ENCODE measurements at regions not wholly inside any gene's neighbourhood (a gene's known extent, or its start where the extent isn't known, plus 50 kb on each side); places are given as distances from the start of the nearest gene placed in this dataset.

DNA sequence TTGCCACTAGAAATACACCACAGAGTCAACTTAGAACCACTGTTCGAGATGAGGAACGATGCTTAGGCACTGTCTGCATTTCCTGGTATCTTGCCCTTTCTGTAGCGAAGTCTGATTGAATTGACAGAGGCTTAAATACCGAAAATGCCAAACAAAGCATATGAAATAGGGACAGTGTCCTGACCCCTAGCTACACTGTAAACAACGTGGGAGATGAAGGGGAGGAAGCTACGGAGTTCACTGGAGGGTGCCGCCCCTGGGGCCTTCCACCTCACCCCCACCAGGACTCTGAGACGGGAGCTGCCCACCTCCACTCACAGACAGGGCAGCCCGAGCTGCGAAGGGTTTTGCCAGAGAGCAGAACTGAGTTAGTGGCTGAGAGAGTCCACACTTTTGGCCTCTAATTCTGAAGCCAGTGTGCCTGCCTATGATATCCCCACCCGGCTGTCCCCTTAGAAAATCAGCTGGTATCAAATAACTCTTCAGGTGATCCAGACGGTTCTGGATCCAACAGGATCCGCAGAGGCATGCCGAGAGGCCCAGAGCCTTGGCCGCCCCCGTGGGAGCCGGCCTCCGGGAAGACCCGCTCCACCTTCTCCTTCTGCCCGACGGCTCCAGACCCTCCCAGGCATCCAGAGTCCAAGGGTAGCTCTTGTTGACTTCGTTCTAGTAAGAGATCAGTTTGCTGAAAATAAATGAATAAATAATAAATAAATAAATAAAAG, 230.7 kb upstream of the DIO3 start:
- DNase-seq (no peak), ATAC-seq (no peak)

- ATAC-seq (no peak), DNase-seq (no peak)
Measured at GRCh38 chr14:101331141-101331525, 230.2 kb upstream of the DIO3 start.

GRCh38 chr14:101331661-101332169, 229.6 kb upstream of the DIO3 start:
- DNase-seq (no peak), ATAC-seq (no peak)

DNA sequence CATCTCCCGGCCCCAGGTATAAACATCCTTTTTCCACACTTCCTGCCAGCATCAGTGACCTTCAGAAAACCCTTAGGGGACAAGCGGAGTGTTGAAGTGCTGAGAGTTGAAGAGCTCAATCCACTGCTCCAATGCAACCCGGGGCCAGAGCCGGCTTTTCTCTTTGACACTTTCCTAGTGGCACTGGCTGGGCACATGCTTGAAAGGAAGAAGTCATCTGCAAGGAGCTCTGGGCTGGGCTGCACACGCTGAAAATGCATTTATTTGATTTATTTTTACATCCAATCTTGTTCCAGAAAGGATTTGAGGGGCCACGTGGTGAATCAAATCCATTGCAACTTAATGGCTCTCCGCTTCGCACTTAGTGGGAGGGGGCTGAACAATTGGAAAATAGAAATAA, 229.0 kb upstream of the DIO3 start:
- ATAC-seq (no peak), DNase-seq (no peak)

- DNase-seq (no peak), ATAC-seq (no peak)
Measured at GRCh38 chr14:101333335-101334280, 227.7 kb upstream of the DIO3 start.

GRCh38 chr14:101334656-101335055, 226.6 kb upstream of the DIO3 start:
- no peak for ATAC-seq
- DNase-seq = no peak

DNA sequence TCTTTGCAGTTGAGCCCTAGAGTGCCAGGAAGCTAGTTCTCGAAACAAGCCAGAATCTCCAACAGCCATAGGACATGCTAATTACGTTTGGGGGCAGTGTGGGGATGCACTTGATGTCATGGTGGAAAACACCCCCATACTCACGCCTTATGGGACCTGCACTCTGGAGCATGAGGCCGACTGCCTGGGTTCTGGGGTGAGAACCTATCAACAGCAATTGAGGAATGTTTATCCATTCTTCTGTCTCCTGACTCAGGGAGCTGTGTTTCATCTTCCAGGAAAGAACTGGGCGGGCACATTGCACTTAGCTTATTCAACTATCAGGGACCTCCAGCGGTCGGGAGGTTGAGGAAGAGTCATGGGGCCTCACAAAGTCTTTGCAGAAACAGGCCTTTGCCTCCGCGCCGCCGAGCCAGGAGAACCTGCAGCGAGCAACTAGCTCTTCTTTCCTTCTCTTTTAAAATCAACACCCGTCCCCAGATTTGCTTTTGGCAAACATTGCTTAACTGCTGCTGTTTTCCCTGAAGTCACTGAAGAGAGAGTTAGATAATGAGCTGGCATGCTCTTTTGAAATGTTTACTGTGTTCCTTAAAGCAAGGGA, 226.1 kb upstream of the DIO3 start:
- DNase-seq (no peak), ATAC-seq (no peak)

GRCh38 chr14:101336183-101336582, 225.1 kb upstream of the DIO3 start:
- ATAC-seq = no peak
- no peak for DNase-seq

- ATAC-seq = no peak
- no peak for DNase-seq
Measured at GRCh38 chr14:101337053-101337452, 224.2 kb upstream of the DIO3 start.

- ATAC-seq = no peak
- no peak for DNase-seq
Measured at GRCh38 chr14:101340556-101340955, 220.7 kb upstream of the DIO3 start.

DNA sequence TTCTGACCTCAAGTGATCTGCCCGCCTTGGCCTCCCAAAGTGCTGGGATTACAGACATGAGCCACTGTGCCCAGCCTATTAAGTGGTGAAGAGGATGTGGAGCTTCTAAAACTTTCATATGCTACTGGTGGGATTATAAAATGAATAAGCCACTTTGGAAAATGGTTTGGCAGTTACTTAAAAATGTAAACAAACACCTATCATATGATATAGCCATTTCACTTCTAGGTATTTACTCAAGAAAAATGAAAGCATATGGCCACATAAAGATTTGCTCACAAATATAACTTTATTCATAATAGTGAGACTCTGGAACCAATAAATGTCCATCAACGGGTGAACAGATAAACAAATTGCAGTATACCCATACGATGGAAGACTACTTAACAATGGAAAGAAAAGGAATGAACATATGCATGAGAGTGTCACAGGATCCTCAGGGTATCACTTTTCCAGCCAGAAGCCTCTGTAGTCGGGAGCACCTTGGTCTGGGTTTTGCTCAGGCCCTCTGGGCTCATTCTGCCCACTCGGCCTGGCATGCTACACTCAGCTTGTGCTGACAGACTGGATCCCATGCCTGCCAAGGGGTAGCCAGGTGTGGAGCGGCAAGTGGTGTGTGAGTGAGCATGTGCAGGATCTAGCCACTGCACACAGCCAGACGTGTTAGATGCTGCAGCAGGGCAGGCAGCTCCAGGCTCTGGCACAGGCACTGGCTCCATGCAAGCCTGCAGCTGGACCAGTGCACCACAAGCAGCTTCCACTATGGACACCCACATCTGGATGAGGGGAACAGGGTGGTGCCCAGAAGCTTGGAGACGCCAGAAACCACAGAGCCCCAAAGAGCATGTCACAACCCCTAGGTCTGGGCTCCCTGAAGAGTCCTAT, 213.2 kb upstream of the DIO3 start:
- DNase-seq = no peak
- no peak for ATAC-seq

DNA sequence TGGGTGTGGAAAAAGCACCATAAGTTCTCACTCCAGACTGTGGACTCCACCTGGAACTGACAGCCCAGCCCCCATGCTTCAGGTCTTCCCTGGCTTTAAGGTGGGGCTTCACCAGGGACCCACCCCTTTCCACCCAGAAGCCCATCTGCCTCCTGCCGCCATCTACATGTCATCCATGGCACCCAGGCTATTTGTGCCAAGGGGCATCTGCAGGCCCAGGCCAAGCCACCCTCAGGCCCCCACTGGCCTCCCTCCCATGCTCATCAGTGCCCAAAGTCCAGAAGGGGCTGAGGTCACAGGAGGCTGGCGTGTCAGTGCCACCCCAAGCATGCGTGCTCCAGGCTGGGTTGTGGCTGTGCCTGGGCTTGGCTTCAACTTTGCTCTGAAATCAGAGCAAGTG, 212.2 kb upstream of the DIO3 start:
- DNase-seq (no peak), ATAC-seq (no peak)

DNA sequence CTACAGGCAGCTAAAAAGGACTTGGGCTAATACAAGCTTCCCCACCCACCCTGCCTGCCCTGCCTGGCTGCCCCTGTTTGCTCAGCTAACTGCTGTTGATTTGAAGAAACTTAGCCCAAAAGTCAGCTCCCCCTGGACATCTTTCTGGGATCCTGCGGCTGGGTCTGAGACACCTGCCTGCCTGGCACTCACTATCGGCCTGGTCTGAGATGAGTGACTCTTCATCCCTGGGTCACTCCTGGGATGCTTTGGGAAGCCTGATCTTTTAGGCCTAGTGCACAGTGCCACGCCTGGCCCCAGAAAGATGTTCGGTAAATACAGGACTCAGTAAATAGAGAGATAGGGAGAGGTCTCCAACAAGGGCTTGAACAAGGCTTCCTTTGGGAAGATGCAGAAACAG, 211.3 kb upstream of the DIO3 start:
- DNase-seq (no peak), ATAC-seq (no peak)

GRCh38 chr14:101350691-101351090, 210.6 kb upstream of the DIO3 start:
- ATAC-seq (no peak), DNase-seq (no peak)

GRCh38 chr14:101351146-101351545, 210.1 kb upstream of the DIO3 start:
- ATAC-seq (no peak), DNase-seq (no peak)

DNA sequence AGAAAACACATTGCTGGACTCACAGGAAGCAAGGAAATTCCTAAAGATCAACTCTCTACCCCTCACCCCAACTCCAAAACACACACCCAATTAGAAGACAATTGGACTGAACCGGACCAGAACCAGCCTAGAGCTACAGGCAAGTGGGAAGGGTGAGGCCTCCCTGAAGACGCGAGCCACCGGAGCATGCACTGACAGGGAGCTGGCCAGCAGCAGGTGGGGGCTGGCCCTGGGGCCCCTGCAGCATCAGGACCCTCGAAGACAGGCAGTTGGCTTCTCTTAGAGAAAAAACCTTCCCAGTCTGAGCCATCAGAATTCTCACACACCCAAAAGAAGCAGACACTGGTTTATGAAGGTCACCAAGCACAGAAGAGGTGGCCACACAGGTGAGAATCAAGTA, 209.5 kb upstream of the DIO3 start:
- no peak for DNase-seq
- ATAC-seq = no peak

GRCh38 chr14:101352567-101352966, 208.7 kb upstream of the DIO3 start:
- ATAC-seq (no peak), DNase-seq (no peak)

GRCh38 chr14:101353422-101353821, 207.9 kb upstream of the DIO3 start:
- DNase-seq (no peak), ATAC-seq (no peak)

GRCh38 chr14:101354726-101355125, 206.6 kb upstream of the DIO3 start:
- ATAC-seq (no peak), DNase-seq (no peak)

- ATAC-seq (no peak), DNase-seq (no peak)
Measured at GRCh38 chr14:101355284-101355683, 206.0 kb upstream of the DIO3 start.

- DNase-seq = no peak
- no peak for ATAC-seq
Measured at GRCh38 chr14:101357038-101357437, 204.3 kb upstream of the DIO3 start.
